Memory B cell (primary cell): ENCODE measurements at regions not wholly inside any gene's neighbourhood (a gene's known extent, or its start where the extent isn't known, plus 50 kb on each side); places are given as distances from the start of the nearest gene placed in this dataset.
"Not testable (repeated sequence)": the region's sequence is repeated elsewhere in the genome, so short reads cannot be mapped to it uniquely, and the experiment has no call there.

Source experiments
- ATAC-seq: fragments of 150-1000 bp; cut with Tn5 transposase; 2 replicates; pipeline ENCODE4 v1.10.0; 2021; ENCODE audit warnings: low read depth, mild to moderate bottlenecking, moderate library complexity
- DNase-seq, 2 donors: peaks; one replicate each; pipeline ENCODE4 v3.0.0; 2022; ENCODE audit warnings: low spot score in 2 of 2
- H3K27ac Mint-ChIP-seq: one replicate; pipeline ENCODE4 v1.8.0; 2022; ENCODE audit warnings: mild to moderate bottlenecking, moderate library complexity, mixed read lengths
- H3K27me3 Mint-ChIP-seq: one replicate; pipeline ENCODE4 v1.8.0; 2022; ENCODE audit warnings: mixed read lengths
- H3K36me3 Mint-ChIP-seq: one replicate; pipeline ENCODE4 v1.8.0; 2022; ENCODE audit warnings: mild to moderate bottlenecking, mixed read lengths
- H3K4me1 Mint-ChIP-seq: one replicate; pipeline ENCODE4 v1.8.0; 2022; ENCODE audit warnings: mixed read lengths
- H3K4me3 Mint-ChIP-seq: one replicate; pipeline ENCODE4 v1.8.0; 2022; ENCODE audit warnings: mild to moderate bottlenecking, moderate library complexity, mixed read lengths
- H3K9me3 Mint-ChIP-seq: one replicate; pipeline ENCODE4 v1.8.0; 2022; ENCODE audit warnings: mixed read lengths

GRCh38 chr9:1536522-1537170 lies 478.5 kb upstream of the SMARCA2 start:
- Mint-ChIP-seq H3K9me3 (no peaks in the 10 kb centered on the region), H3K27me3 (no peaks in the 10 kb centered on the region), H3K4me3 (no peak overlapping the region), H3K4me1 (no peaks in the 10 kb centered on the region), H3K27ac (no peak overlapping the region), H3K36me3 (no peaks in the 10 kb centered on the region)
- no peak for DNase-seq
- ATAC-seq = no peak

- H3K36me3 Mint-ChIP-seq = no peaks in the 10 kb centered on the region
- H3K9me3 Mint-ChIP-seq = peaks cover 2% of the 10 kb centered on the region
Observed at GRCh38 chr9:1538301-1538700, 476.8 kb upstream of the SMARCA2 start.

DNA sequence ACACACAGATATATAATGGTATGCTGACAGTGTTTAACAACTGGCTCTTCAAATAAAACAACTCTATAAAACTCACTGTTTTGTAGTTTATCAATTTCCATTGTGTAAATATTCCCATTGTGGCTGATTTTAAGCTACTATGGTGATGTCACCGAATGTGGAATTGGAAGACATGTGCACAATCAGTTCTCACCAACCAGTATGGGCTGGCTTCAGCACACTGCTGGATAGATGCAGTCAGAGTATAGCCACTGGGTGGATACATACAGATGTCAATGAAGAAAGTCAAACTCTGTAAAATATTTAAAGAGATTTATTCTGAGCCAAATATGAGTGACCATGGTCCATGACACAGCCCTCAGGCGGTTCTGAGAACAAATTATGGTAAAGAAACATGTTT lies 475.9 kb upstream of the SMARCA2 start:
- Mint-ChIP-seq H3K27ac (no peak overlapping the region), H3K27me3 (no peaks in the 10 kb centered on the region), H3K36me3 (no peaks in the 10 kb centered on the region), H3K4me3 (no peak overlapping the region), H3K9me3 (peaks cover 2% of the 10 kb centered on the region), H3K4me1 (no peaks in the 10 kb centered on the region)
- DNase-seq = no peak
- no peak for ATAC-seq

More at GRCh38 chr9:1538301-1538700, 476.8 kb upstream of the SMARCA2 start:
- DNase-seq = no peak
- no peak for ATAC-seq
- Mint-ChIP-seq H3K4me3 (no peak overlapping the region), H3K27me3 (no peaks in the 10 kb centered on the region), H3K4me1 (no peaks in the 10 kb centered on the region), H3K27ac (no peak overlapping the region)

DNA sequence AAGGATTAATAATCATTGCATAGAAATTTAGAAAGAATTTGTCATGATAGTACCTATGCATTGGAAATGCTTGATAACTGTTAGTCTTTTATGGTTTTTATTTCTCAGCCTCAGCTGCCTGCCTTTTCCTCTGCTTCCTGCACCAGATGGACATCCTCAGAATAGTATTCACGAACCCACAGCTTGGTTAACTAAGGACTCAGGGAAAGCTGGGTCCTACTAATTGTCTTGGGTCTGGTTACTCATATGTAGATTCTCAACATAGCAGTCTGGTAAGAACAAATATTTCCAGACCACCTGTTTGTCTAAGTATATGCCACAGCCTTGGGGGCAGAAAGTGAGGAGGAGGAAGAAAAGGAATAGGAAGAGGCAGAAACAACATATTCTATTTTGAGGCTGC lies 464.5 kb upstream of the SMARCA2 start:
- no peak for ATAC-seq
- no peaks in the 10 kb centered on the region for H3K4me1 Mint-ChIP-seq

GRCh38 chr9:1554081-1555035 lies 460.8 kb upstream of the SMARCA2 start:
- Mint-ChIP-seq H3K27me3 (peaks cover 1% of the 10 kb centered on the region), H3K4me3 (no peak overlapping the region), H3K4me1 (no peaks in the 10 kb centered on the region), H3K9me3 (peaks cover 5% of the 10 kb centered on the region), H3K36me3 (no peaks in the 10 kb centered on the region), H3K27ac (no peak overlapping the region)
- ATAC-seq (no peak), DNase-seq (no peak)

More for the DNA sequence above, 464.5 kb upstream of the SMARCA2 start:
- Mint-ChIP-seq H3K4me3 (no peak overlapping the region), H3K27me3 (peaks cover 3% of the 10 kb centered on the region), H3K36me3 (no peaks in the 10 kb centered on the region), H3K9me3 (peaks cover under 1% of the 10 kb centered on the region), H3K27ac (no peak overlapping the region)
- DNase-seq = no peak

- H3K27ac Mint-ChIP-seq, ATAC-seq, H3K4me1 Mint-ChIP-seq, H3K27me3 Mint-ChIP-seq, H3K36me3 Mint-ChIP-seq, H3K9me3 Mint-ChIP-seq, DNase-seq, H3K4me3 Mint-ChIP-seq: not testable (repeated sequence)
Observed at GRCh38 chr9:1558666-1559065, 456.5 kb upstream of the SMARCA2 start.

- Mint-ChIP-seq H3K4me1 (no peaks in the 10 kb centered on the region), H3K27ac (no peak overlapping the region), H3K36me3 (no peaks in the 10 kb centered on the region), H3K4me3 (no peak overlapping the region), H3K27me3 (peaks cover 5% of the 10 kb centered on the region), H3K9me3 (peaks cover 6% of the 10 kb centered on the region)
- no peak for DNase-seq
- ATAC-seq = no peak
Observed at GRCh38 chr9:1575939-1576338, 439.2 kb upstream of the SMARCA2 start.

DNA sequence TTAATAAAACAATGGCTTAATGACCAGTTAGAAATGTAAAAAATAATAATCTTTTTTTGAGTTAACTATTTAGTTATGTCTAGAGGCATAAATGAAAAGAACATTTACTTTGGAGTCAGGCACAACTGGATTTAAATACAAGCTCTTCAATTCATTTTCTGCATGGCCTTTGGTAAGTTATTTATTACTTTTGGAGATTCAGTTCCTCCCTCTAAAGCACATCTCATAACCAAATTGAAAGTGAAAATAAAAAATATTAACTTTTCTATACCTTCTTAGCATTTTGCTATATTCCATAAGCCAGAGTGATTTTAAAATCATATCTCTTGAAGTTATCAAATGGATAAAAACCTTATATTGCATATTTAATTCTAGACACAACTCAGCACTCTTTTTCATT lies 434.9 kb upstream of the SMARCA2 start:
- Mint-ChIP-seq H3K9me3 (peaks cover 2% of the 10 kb centered on the region), H3K4me1 (no peaks in the 10 kb centered on the region), H3K27me3 (peaks cover 5% of the 10 kb centered on the region), H3K27ac (no peak overlapping the region), H3K4me3 (no peak overlapping the region), H3K36me3 (no peaks in the 10 kb centered on the region)
- DNase-seq = no peak
- no peak for ATAC-seq

DNA sequence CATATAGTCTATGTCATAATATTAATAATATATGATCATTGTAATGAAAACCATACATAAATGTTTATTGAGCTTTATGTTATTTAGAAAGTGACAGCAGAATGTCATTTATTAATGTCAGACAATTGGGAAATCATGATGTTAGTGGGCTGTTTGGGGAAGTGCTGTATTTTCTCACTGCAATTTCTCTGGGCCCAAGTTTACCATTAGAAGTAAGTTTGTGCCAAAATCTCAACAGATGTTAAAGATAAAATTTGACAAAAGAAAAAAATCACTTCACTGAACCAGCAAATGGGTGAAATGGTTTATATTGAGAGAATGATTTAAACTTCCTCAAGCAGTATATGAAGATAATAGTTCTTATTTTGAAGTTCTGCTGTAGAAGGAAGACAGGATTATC lies 433.2 kb upstream of the SMARCA2 start:
- H3K4me3 Mint-ChIP-seq = no peak overlapping the region
- ATAC-seq (no peak), DNase-seq (no peak)
- H3K36me3 Mint-ChIP-seq = no peaks in the 10 kb centered on the region
- H3K9me3 Mint-ChIP-seq = peaks cover 3% of the 10 kb centered on the region
- no peaks in the 10 kb centered on the region for H3K4me1 Mint-ChIP-seq
- no peak overlapping the region for H3K27ac Mint-ChIP-seq
- peaks cover 2% of the 10 kb centered on the region for H3K27me3 Mint-ChIP-seq

GRCh38 chr9:1591310-1591709 lies 423.8 kb upstream of the SMARCA2 start:
- DNase-seq (no peak), ATAC-seq (no peak)
- Mint-ChIP-seq H3K4me1 (no peaks in the 10 kb centered on the region), H3K9me3 (peaks cover 8% of the 10 kb centered on the region), H3K36me3 (peaks cover 3% of the 10 kb centered on the region), H3K4me3 (no peak overlapping the region), H3K27ac (no peak overlapping the region), H3K27me3 (peaks cover 5% of the 10 kb centered on the region)

DNA sequence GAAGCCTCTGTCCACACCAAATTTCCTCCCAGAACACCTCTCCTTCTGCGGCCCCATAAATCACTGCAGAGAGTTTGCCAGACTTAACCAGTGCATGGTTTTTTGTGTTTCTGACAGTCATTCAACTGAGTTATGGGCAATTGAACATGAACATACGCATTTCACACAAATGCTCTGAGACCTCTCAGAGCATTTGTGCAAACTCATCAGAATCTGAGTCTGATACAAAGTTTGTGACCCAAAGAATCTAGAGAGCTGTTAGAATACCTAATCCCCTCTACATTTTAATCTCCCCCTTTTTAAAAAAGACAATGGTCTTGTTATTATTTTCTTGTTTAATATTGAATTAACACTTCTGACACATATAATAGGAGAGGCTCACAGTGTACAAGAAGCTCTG lies 416.9 kb upstream of the SMARCA2 start:
- ATAC-seq (no peak), DNase-seq (no peak)
- Mint-ChIP-seq H3K36me3 (no peaks in the 10 kb centered on the region), H3K27ac (no peak overlapping the region), H3K9me3 (no peaks in the 10 kb centered on the region), H3K4me3 (no peak overlapping the region), H3K4me1 (no peaks in the 10 kb centered on the region), H3K27me3 (peaks cover 5% of the 10 kb centered on the region)

DNA sequence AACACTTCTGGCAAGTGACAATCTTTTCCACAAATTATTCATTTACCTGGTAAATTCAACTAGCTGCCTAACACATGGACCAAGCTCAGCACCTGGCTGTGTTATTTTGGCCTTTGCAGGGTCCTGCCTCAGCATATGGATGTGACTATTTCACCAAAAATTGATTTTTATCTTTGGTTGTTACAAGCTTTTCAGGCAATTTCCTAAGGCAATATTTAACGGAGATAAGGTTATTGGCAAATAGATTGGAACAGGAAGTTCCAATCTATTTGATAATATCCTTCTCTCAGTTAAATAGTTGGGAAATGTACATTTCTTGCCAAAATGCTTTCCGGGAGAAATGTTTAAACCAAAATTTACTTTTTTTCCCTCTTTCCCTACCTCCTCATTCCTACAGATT lies 415.2 kb upstream of the SMARCA2 start:
- DNase-seq (no peak), ATAC-seq (no peak)
- H3K9me3 Mint-ChIP-seq = peaks cover 2% of the 10 kb centered on the region
- H3K36me3 Mint-ChIP-seq = no peaks in the 10 kb centered on the region
- H3K27me3 Mint-ChIP-seq = peaks cover 5% of the 10 kb centered on the region
- no peak overlapping the region for H3K4me3 Mint-ChIP-seq
- H3K27ac Mint-ChIP-seq = no peak overlapping the region
- H3K4me1 Mint-ChIP-seq = no peaks in the 10 kb centered on the region

GRCh38 chr9:1604942-1605560 lies 410.1 kb upstream of the SMARCA2 start:
- no peak for DNase-seq
- H3K4me3 Mint-ChIP-seq = no peak overlapping the region
- no peaks in the 10 kb centered on the region for H3K4me1 Mint-ChIP-seq
- H3K36me3 Mint-ChIP-seq = no peaks in the 10 kb centered on the region
- ATAC-seq = no peak
- peaks cover 2% of the 10 kb centered on the region for H3K9me3 Mint-ChIP-seq
- H3K27ac Mint-ChIP-seq = no peak overlapping the region
- no peaks in the 10 kb centered on the region for H3K27me3 Mint-ChIP-seq

GRCh38 chr9:1606253-1606652 lies 408.9 kb upstream of the SMARCA2 start:
- no peaks in the 10 kb centered on the region for H3K4me1 Mint-ChIP-seq
- no peak overlapping the region for H3K4me3 Mint-ChIP-seq
- no peak overlapping the region for H3K27ac Mint-ChIP-seq
- peaks cover 2% of the 10 kb centered on the region for H3K9me3 Mint-ChIP-seq
- no peaks in the 10 kb centered on the region for H3K36me3 Mint-ChIP-seq
- no peak for ATAC-seq
- no peaks in the 10 kb centered on the region for H3K27me3 Mint-ChIP-seq
- no peak for DNase-seq
